Natural killer cell (primary cell): ENCODE measurements at regions not wholly inside any gene's neighbourhood (a gene's known extent, or its start where the extent isn't known, plus 50 kb on each side); places are given as distances from the start of the nearest gene placed in this dataset.
A peak's percentile ranks its signal among the peaks of the same experiment; 100 is the strongest.

ENCODE experiments used
- ATAC-seq, 3 donors: fragments of 150-1000 bp in 2 of 3; fragments of 200-7000 bp in 1 of 3; cut with Tn5 transposase; 1 replicate in 1 of 3; 2 replicates in 2 of 3; pipeline ENCODE4 v1.10.0; 2021; ENCODE audit warnings: mild to moderate bottlenecking in 2 of 3, moderate library complexity in 2 of 3
- DNase-seq, 2 donors: peaks; one replicate each; pipeline versions ENCODE4 v3.0.0 to v3.0.0-alpha.2; 2013 to 2021; ENCODE audit warnings: mixed read lengths in 1 of 2
- H3K27ac ChIP-seq: one replicate; pipeline ENCODE4 v1.5.1; 2013; ENCODE audit warnings: mild to moderate bottlenecking, low read length
- H3K27me3 ChIP-seq: one replicate; pipeline ENCODE4 v1.6.1; 2013; ENCODE audit warnings: low read length; ENCODE audit not compliant: control insufficient read depth, insufficient read depth
- H3K36me3 ChIP-seq: one replicate; pipeline ENCODE4 v1.6.1; 2013; ENCODE audit warnings: low read length; ENCODE audit not compliant: control insufficient read depth, insufficient read depth
- H3K4me1 ChIP-seq: one replicate; pipeline ENCODE4 v1.6.1; 2013; ENCODE audit warnings: low read length; ENCODE audit not compliant: control insufficient read depth, insufficient read depth
- H3K4me3 ChIP-seq: one replicate; pipeline ENCODE4 v1.5.1; 2013; ENCODE audit warnings: low read length
- H3K9me3 ChIP-seq: one replicate; pipeline ENCODE4 v1.6.1; 2013; ENCODE audit warnings: low read length; ENCODE audit not compliant: control insufficient read depth, insufficient read depth
- H3K27ac Mint-ChIP-seq, 2 donors: one replicate each; pipeline ENCODE4 v1.8.0; 2022; ENCODE audit warnings: mild to moderate bottlenecking in 2 of 2, mixed read lengths in 2 of 2, moderate library complexity in 1 of 2
- H3K27me3 Mint-ChIP-seq, 2 donors: one replicate each; pipeline ENCODE4 v1.8.0; 2022; ENCODE audit warnings: low read depth in 2 of 2, mixed read lengths in 2 of 2
- H3K36me3 Mint-ChIP-seq: one replicate; pipeline ENCODE4 v1.8.0; 2022; ENCODE audit warnings: mixed read lengths
- H3K4me1 Mint-ChIP-seq, 2 donors: one replicate each; pipeline ENCODE4 v1.8.0; 2022; ENCODE audit warnings: mixed read lengths in 2 of 2
- H3K4me3 Mint-ChIP-seq: one replicate; pipeline ENCODE4 v1.8.0; 2022; ENCODE audit warnings: mild to moderate bottlenecking, moderate library complexity, mixed read lengths
- H3K9me3 Mint-ChIP-seq, 2 donors: one replicate each; pipeline ENCODE4 v1.8.0; 2022; ENCODE audit warnings: mixed read lengths in 2 of 2
- WGBS: methylation state at CpG from one replicate; pipeline ENCODE4 v1.1.7; 2013; ENCODE audit warnings: missing lambda C conversion rate; ENCODE audit not compliant: insufficient coverage; 5-methylcytosine and 5-hydroxymethylcytosine counted together
- intact Hi-C: fragments of 100-400 bp; cut with micrococcal nuclease; formaldehyde crosslinking; loops from one replicate; pipeline ENCODE4 v1.14.2; 2022
- TF ChIP-seq, protein P1 (sequence below): fragments of 200-600 bp; IDR thresholded peaks from one replicate; pipeline ENCODE4 v1.8.0; 2022; ENCODE audit warnings: antibody characterized with exemption

DNA sequence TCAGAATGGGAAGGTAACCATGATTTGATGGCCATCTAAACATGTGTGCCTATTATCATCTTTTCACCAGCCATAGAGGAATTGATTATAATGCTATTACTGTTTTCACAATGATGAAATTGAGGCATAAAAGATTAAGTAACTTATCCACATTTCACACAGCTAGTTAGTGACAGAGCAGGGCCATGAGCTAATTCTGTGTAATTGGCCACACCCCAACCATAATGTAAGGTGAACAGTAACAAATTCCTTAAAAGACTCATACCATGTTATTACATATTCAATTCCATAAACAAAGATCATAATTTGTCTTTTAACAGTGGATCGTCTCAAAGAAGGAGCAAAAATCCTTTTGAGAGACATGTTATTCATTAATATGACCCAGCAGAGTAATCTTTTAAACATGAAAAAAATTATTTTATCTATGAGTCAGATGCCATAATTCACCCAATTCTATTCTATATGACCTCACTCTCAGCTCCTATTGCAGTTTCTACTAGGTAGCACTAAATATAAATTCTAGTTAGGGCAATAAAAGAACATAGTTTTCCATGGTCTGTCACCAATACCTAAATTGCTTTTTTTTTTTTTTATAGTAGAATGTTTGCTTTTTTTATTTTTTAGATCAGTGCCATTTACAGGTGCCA, 475.8 kb upstream of the SLC39A10 start:
- H3K4me1 Mint-ChIP-seq = no peaks in the 10 kb centered on the region
- TF ChIP-seq, protein P1, sequence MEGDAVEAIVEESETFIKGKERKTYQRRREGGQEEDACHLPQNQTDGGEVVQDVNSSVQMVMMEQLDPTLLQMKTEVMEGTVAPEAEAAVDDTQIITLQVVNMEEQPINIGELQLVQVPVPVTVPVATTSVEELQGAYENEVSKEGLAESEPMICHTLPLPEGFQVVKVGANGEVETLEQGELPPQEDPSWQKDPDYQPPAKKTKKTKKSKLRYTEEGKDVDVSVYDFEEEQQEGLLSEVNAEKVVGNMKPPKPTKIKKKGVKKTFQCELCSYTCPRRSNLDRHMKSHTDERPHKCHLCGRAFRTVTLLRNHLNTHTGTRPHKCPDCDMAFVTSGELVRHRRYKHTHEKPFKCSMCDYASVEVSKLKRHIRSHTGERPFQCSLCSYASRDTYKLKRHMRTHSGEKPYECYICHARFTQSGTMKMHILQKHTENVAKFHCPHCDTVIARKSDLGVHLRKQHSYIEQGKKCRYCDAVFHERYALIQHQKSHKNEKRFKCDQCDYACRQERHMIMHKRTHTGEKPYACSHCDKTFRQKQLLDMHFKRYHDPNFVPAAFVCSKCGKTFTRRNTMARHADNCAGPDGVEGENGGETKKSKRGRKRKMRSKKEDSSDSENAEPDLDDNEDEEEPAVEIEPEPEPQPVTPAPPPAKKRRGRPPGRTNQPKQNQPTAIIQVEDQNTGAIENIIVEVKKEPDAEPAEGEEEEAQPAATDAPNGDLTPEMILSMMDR = no peak

GRCh38 chr2:195168369-195168768, 488.7 kb upstream of the SLC39A10 start:
- no peaks in the 10 kb centered on the region for H3K27me3 ChIP-seq
- no peaks in the 10 kb centered on the region for H3K36me3 ChIP-seq
- H3K4me1 ChIP-seq = no peaks in the 10 kb centered on the region
- Mint-ChIP-seq H3K36me3 (no peaks in the 10 kb centered on the region), H3K9me3 (peaks cover 0 to 3% of the 10 kb centered on the region in 2 donors), H3K27ac (peak overlapping the region in 1 of 2 donors; percentile 19), H3K27me3 (no peaks in the 10 kb centered on the region), H3K4me3 (peak overlapping the region; percentile 19), H3K4me1 (peaks cover 7 to 11% of the 10 kb centered on the region in 2 donors)
- H3K9me3 ChIP-seq = no peaks in the 10 kb centered on the region
- DNase-seq = no peak
- no peak overlapping the region for H3K4me3 ChIP-seq
- ATAC-seq = peak in 1 of 3 donors; percentile 81
- TF ChIP-seq, protein P1 = no peak
- intact Hi-C loops = no loop called here
- no peak overlapping the region for H3K27ac ChIP-seq

More for the DNA sequence above, 475.8 kb upstream of the SLC39A10 start:
- Mint-ChIP-seq H3K4me3 (no peak overlapping the region), H3K27ac (no peak overlapping the region), H3K27me3 (no peaks in the 10 kb centered on the region), H3K9me3 (peaks cover 0 to 2% of the 10 kb centered on the region in 2 donors), H3K36me3 (no peaks in the 10 kb centered on the region)
- Histone ChIP-seq H3K27ac (no peak overlapping the region), H3K4me1 (no peaks in the 10 kb centered on the region), H3K4me3 (no peak overlapping the region), H3K27me3 (no peaks in the 10 kb centered on the region), H3K9me3 (no peaks in the 10 kb centered on the region), H3K36me3 (no peaks in the 10 kb centered on the region)
- ATAC-seq = no peak
- intact Hi-C loops = no loop called here
- DNase-seq = no peak
- 86% methylated on average over 1 of the region's 1 CpG for WGBS

GRCh38 chr2:195164930-195165329, 492.1 kb upstream of the SLC39A10 start:
- no peak overlapping the region for H3K27ac ChIP-seq

More at GRCh38 chr2:195164930-195165329, 492.1 kb upstream of the SLC39A10 start:
- Histone ChIP-seq H3K4me3 (no peak overlapping the region), H3K27me3 (no peaks in the 10 kb centered on the region), H3K4me1 (no peaks in the 10 kb centered on the region), H3K9me3 (no peaks in the 10 kb centered on the region), H3K36me3 (no peaks in the 10 kb centered on the region)
- H3K27ac Mint-ChIP-seq = no peak overlapping the region
- peaks cover 7 to 11% of the 10 kb centered on the region in 2 donors for H3K4me1 Mint-ChIP-seq
- intact Hi-C loops = no loop called here
- peaks cover 0 to 3% of the 10 kb centered on the region in 2 donors for H3K9me3 Mint-ChIP-seq
- DNase-seq (no peak), ATAC-seq (no peak)
- 89% methylated on average over 2 of the region's 2 CpGs for WGBS
- TF ChIP-seq, protein P1 = no peak
- H3K36me3 Mint-ChIP-seq = no peaks in the 10 kb centered on the region
- H3K4me3 Mint-ChIP-seq = no peak overlapping the region
- H3K27me3 Mint-ChIP-seq = no peaks in the 10 kb centered on the region
